Peyer's patch (tissue), 4 donors: ENCODE measurements at regions not wholly inside any gene's neighbourhood (a gene's known extent, or its start where the extent isn't known, plus 50 kb on each side); places are given as distances from the start of the nearest gene placed in this dataset.

ENCODE experiments used
- POLR2A ChIP-seq, 2 donors: fragments of 450-650 bp; IDR thresholded peaks; one replicate each; pipeline ENCODE4 v1.5.1; 2017; ENCODE audit warnings: antibody characterized with exemption in 2 of 2, mild to moderate bottlenecking in 2 of 2, moderate library complexity in 2 of 2
- TF ChIP-seq, protein P1 (sequence below), 6 experiments: fragments of 450-650 bp in 4 of 6; fragments of 200-600 bp in 2 of 6; sonication (generic) in 1 of 6; IDR thresholded peaks; one replicate each; pipeline ENCODE4 v1.5.1; 2017 to 2019; ENCODE audit warnings: antibody characterized with exemption in 6 of 6, mild to moderate bottlenecking in 3 of 6, moderate library complexity in 1 of 6

DNA sequence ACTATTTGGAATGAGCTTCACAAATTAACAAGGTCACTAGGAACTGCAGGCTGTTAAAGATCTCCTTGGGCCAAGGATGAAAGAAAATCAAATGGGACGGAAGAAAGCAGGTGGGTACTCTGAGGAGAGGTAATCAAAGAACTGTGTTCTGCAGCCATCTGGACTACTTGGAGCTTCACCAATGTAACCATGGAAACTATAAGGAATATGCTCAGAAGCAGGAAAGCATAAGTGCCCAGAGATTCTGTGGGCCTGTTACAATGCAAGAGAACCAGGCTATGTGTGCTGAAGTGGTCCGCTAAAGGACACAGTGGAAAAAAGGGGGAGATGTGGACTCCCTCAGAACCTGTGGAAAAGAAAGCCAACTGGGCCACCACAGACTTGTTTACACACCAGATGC lies 238.5 kb downstream of the PTGER3 start:
- TF ChIP-seq, protein P1, sequence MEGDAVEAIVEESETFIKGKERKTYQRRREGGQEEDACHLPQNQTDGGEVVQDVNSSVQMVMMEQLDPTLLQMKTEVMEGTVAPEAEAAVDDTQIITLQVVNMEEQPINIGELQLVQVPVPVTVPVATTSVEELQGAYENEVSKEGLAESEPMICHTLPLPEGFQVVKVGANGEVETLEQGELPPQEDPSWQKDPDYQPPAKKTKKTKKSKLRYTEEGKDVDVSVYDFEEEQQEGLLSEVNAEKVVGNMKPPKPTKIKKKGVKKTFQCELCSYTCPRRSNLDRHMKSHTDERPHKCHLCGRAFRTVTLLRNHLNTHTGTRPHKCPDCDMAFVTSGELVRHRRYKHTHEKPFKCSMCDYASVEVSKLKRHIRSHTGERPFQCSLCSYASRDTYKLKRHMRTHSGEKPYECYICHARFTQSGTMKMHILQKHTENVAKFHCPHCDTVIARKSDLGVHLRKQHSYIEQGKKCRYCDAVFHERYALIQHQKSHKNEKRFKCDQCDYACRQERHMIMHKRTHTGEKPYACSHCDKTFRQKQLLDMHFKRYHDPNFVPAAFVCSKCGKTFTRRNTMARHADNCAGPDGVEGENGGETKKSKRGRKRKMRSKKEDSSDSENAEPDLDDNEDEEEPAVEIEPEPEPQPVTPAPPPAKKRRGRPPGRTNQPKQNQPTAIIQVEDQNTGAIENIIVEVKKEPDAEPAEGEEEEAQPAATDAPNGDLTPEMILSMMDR (IDR thresholded peaks at IDR 0.05) = no peak
- TF ChIP-seq POLR2A (IDR thresholded peaks at IDR 0.05) = no peak
